ENCODE measurements at regions not wholly inside any gene's neighbourhood (a gene's known extent, or its start where the extent isn't known, plus 50 kb on each side); places are given as distances from the start of the nearest gene placed in this dataset.
"Not testable (repeated sequence)": the region's sequence is repeated elsewhere in the genome, so short reads cannot be mapped to it uniquely, and the experiment has no call there.

DNA sequence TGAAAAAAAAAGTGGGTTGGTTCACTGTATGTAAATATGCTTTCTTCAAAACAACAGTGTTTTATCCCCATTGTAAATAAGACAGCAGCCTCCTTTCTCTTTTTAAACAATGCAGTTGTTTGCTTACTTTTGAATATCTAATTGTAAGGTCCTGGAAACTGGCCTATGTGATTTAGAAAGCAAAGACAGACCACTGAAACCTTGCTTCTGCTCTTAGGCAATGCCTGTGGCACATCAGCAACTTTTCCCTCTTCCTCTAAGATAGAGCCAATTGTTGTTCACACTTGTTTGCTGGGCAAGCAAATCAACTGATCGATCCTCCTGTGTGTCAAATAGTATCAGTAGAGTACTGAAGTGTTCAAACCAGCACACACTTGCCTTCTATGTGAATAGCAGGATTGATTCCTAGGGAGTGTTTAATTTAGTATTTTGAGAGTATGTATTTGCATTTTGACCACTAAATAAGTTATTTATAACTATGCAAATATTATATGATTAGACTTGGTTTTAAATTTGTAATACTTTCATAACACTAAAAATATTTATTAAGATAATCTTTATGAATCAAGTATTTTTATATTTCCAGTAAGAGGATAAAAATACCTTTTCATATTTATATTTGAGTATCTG, 55.4 kb upstream of the GRPR start:
- no peak for DNase-seq (ENCODE audit: low read depth in 6 of 9, low spot score in 9 of 9)
- WGBS: 85% methylated on average over 1 of the region's 1 CpG
- Histone ChIP-seq H3K9me3 (ENCODE audit: control insufficient read depth in 2 of 2, insufficient read depth in 1 of 2, low read length in 1 of 2) (no peaks in the 10 kb centered on the region), H3K4me1 (ENCODE audit: control insufficient read depth in 2 of 2, insufficient read depth in 2 of 2, low read length in 2 of 2) (no peaks in the 10 kb centered on the region), H3K36me3 (ENCODE audit: control insufficient read depth in 2 of 2, insufficient read depth in 2 of 2, low read length in 1 of 2) (no peaks in the 10 kb centered on the region), H3K27ac (ENCODE audit: low read depth in 1 of 2, low read length in 1 of 2) (no peak overlapping the region), H3K4me3 (ENCODE audit: low read length in 2 of 2) (no peak overlapping the region), H3K27me3 (ENCODE audit: control insufficient read depth in 2 of 2, insufficient read depth in 1 of 2, low read length in 1 of 2) (no peaks in the 10 kb centered on the region)

- 95% methylated on average over 1 of the region's 1 CpG for WGBS
- H3K9me3 ChIP-seq (ENCODE audit: control insufficient read depth in 2 of 2, insufficient read depth in 1 of 2, low read length in 1 of 2): no peaks in the 10 kb centered on the region
These were observed 59.4 kb upstream of the GRPR start for GRCh38 chrX:16063921-16064320.

DNA sequence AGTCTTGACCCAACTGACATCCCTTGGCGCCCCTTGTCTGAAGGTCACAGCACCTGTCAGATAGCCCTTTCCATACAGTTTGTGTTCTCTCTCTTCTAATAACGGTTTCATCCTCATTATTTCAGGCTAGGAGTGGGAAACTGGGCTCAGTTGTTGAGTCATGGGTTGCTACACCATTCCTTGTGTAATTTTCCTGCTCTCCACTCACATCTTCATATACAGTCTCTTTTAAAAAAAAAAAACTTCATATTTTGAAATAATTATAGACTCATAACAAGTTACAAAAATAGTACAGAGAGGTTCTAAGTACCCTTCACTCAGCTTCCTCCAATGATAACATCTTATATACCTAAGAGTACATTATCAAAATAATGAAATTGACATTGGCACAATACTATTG, 60.2 kb upstream of the GRPR start:
- DNase-seq (ENCODE audit: low read depth in 6 of 9, low spot score in 9 of 9): no peak
- no peaks in the 10 kb centered on the region for H3K4me1 ChIP-seq (ENCODE audit: control insufficient read depth in 2 of 2, insufficient read depth in 2 of 2, low read length in 2 of 2)
- no peak overlapping the region for H3K27ac ChIP-seq (ENCODE audit: low read depth in 1 of 2, low read length in 1 of 2)
- no peaks in the 10 kb centered on the region for H3K36me3 ChIP-seq (ENCODE audit: control insufficient read depth in 2 of 2, insufficient read depth in 2 of 2, low read length in 1 of 2)
- H3K27me3 ChIP-seq (ENCODE audit: control insufficient read depth in 2 of 2, insufficient read depth in 1 of 2, low read length in 1 of 2): no peaks in the 10 kb centered on the region
- no peak overlapping the region for H3K4me3 ChIP-seq (ENCODE audit: low read length in 2 of 2)
- no peaks in the 10 kb centered on the region for H3K9me3 ChIP-seq (ENCODE audit: control insufficient read depth in 2 of 2, insufficient read depth in 1 of 2, low read length in 1 of 2)
- WGBS: 84% methylated on average over 2 of the region's 2 CpGs

More at GRCh38 chrX:16063921-16064320, 59.4 kb upstream of the GRPR start:
- Histone ChIP-seq H3K4me3 (ENCODE audit: low read length in 2 of 2) (no peak overlapping the region), H3K27ac (ENCODE audit: low read depth in 1 of 2, low read length in 1 of 2) (no peak overlapping the region), H3K27me3 (ENCODE audit: control insufficient read depth in 2 of 2, insufficient read depth in 1 of 2, low read length in 1 of 2) (no peaks in the 10 kb centered on the region), H3K4me1 (ENCODE audit: control insufficient read depth in 2 of 2, insufficient read depth in 2 of 2, low read length in 2 of 2) (no peaks in the 10 kb centered on the region), H3K36me3 (ENCODE audit: control insufficient read depth in 2 of 2, insufficient read depth in 2 of 2, low read length in 1 of 2) (no peaks in the 10 kb centered on the region)
- no peak for DNase-seq (ENCODE audit: low read depth in 6 of 9, low spot score in 9 of 9)

GRCh38 chrX:16061296-16061695, 62.1 kb upstream of the GRPR start:
- WGBS: 98% methylated on average over 3 of the region's 3 CpGs
- no peak overlapping the region for H3K4me3 ChIP-seq (ENCODE audit: low read length in 2 of 2)
- H3K27ac ChIP-seq (ENCODE audit: low read depth in 1 of 2, low read length in 1 of 2): no peak overlapping the region
- H3K9me3 ChIP-seq (ENCODE audit: control insufficient read depth in 2 of 2, insufficient read depth in 1 of 2, low read length in 1 of 2): no peaks in the 10 kb centered on the region
- H3K36me3 ChIP-seq (ENCODE audit: control insufficient read depth in 2 of 2, insufficient read depth in 2 of 2, low read length in 1 of 2): no peaks in the 10 kb centered on the region
- no peak for DNase-seq (ENCODE audit: low read depth in 6 of 9, low spot score in 9 of 9)
- H3K27me3 ChIP-seq (ENCODE audit: control insufficient read depth in 2 of 2, insufficient read depth in 1 of 2, low read length in 1 of 2): no peaks in the 10 kb centered on the region
- H3K4me1 ChIP-seq (ENCODE audit: control insufficient read depth in 2 of 2, insufficient read depth in 2 of 2, low read length in 2 of 2): no peaks in the 10 kb centered on the region

DNA sequence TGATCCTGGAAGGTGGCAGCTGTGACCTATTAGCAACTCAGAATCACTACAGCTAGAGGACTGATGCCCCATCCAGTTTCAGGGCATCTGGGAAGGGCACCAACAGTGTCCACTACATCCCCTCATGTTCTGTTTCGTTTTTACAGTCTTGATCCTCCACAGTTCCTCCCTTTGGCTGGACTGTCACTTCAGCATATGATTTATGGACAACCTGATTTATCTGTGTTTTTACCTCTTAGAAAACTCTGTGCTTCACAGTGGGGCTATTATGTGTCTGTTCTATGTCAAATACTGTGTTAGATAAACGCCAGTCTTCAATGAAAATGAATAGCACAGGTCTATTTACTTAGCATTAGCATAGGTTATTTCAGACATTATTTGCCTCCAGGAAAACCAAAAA, 63.1 kb upstream of the GRPR start:
- H3K9me3 ChIP-seq (ENCODE audit: control insufficient read depth in 2 of 2, insufficient read depth in 1 of 2, low read length in 1 of 2): no peaks in the 10 kb centered on the region
- 60% methylated on average over 2 of the region's 2 CpGs for WGBS
- H3K27ac ChIP-seq (ENCODE audit: low read depth in 1 of 2, low read length in 1 of 2): no peak overlapping the region
- no peaks in the 10 kb centered on the region for H3K4me1 ChIP-seq (ENCODE audit: control insufficient read depth in 2 of 2, insufficient read depth in 2 of 2, low read length in 2 of 2)
- DNase-seq (ENCODE audit: low read depth in 6 of 9, low spot score in 9 of 9): no peak
- no peaks in the 10 kb centered on the region for H3K27me3 ChIP-seq (ENCODE audit: control insufficient read depth in 2 of 2, insufficient read depth in 1 of 2, low read length in 1 of 2)
- no peaks in the 10 kb centered on the region for H3K36me3 ChIP-seq (ENCODE audit: control insufficient read depth in 2 of 2, insufficient read depth in 2 of 2, low read length in 1 of 2)
- H3K4me3 ChIP-seq (ENCODE audit: low read length in 2 of 2): no peak overlapping the region

- H3K4me3 ChIP-seq (ENCODE audit: low read length in 2 of 2); H3K27me3 ChIP-seq (ENCODE audit: control insufficient read depth in 2 of 2, insufficient read depth in 1 of 2, low read length in 1 of 2); H3K36me3 ChIP-seq (ENCODE audit: control insufficient read depth in 2 of 2, insufficient read depth in 2 of 2, low read length in 1 of 2); H3K4me1 ChIP-seq (ENCODE audit: control insufficient read depth in 2 of 2, insufficient read depth in 2 of 2, low read length in 2 of 2); DNase-seq (ENCODE audit: low read depth in 6 of 9, low spot score in 9 of 9); H3K27ac ChIP-seq (ENCODE audit: low read depth in 1 of 2, low read length in 1 of 2); H3K9me3 ChIP-seq (ENCODE audit: control insufficient read depth in 2 of 2, insufficient read depth in 1 of 2, low read length in 1 of 2): not testable (repeated sequence)
- 93% methylated on average over 9 of the region's 9 CpGs for WGBS
These were observed 74.2 kb upstream of the GRPR start for GRCh38 chrX:16049126-16049525.

DNA sequence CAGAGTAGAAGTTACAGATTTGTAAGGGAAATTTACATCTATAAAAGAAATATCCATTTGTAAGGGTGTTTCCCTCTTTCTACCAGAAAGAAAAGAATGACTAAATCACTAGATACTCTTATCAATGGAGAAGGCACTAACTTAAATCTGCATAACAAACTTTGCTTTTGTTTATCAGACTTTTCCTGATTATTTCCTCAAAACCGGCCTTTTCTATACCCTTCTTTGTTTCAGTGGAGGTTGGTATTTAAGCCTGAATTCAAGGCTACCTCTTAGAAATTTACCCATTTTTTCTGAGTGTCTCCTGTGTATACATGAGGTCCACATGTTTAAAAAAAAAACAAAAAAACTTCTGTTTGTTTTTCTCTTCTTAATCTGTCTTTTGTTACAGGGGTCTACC, 80.4 kb upstream of the GRPR start:
- 93% methylated on average over 1 of the region's 1 CpG for WGBS
- Histone ChIP-seq H3K9me3 (ENCODE audit: control insufficient read depth in 2 of 2, insufficient read depth in 1 of 2, low read length in 1 of 2) (no peaks in the 10 kb centered on the region), H3K4me3 (ENCODE audit: low read length in 2 of 2) (no peak overlapping the region), H3K27me3 (ENCODE audit: control insufficient read depth in 2 of 2, insufficient read depth in 1 of 2, low read length in 1 of 2) (no peaks in the 10 kb centered on the region), H3K36me3 (ENCODE audit: control insufficient read depth in 2 of 2, insufficient read depth in 2 of 2, low read length in 1 of 2) (no peaks in the 10 kb centered on the region), H3K27ac (ENCODE audit: low read depth in 1 of 2, low read length in 1 of 2) (no peak overlapping the region), H3K4me1 (ENCODE audit: control insufficient read depth in 2 of 2, insufficient read depth in 2 of 2, low read length in 2 of 2) (no peaks in the 10 kb centered on the region)
- no peak for DNase-seq (ENCODE audit: low read depth in 6 of 9, low spot score in 9 of 9)

DNA sequence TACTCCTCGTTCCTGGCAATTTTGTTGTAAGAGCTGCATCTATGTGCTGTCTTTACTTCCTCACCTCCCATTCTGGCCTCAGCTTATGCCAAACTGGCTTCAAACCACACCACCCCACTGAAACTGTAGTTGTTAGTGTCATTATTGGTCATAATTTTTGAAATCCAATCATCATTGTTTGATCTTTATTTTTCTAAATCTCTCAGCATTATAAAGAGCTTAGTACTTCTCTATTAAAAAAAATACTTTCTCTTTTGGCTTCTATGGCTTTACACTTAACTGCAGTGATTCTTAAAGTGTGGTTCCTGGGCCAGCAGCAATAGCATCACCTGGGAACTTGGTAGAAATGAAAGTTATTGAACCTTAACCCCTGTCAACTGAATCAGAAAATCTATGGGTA, 83.5 kb upstream of the GRPR start:
- Histone ChIP-seq H3K36me3 (ENCODE audit: control insufficient read depth in 2 of 2, insufficient read depth in 2 of 2, low read length in 1 of 2) (no peaks in the 10 kb centered on the region), H3K27ac (ENCODE audit: low read depth in 1 of 2, low read length in 1 of 2) (no peak overlapping the region), H3K9me3 (ENCODE audit: control insufficient read depth in 2 of 2, insufficient read depth in 1 of 2, low read length in 1 of 2) (no peaks in the 10 kb centered on the region), H3K27me3 (ENCODE audit: control insufficient read depth in 2 of 2, insufficient read depth in 1 of 2, low read length in 1 of 2) (no peaks in the 10 kb centered on the region), H3K4me3 (ENCODE audit: low read length in 2 of 2) (no peak overlapping the region), H3K4me1 (ENCODE audit: control insufficient read depth in 2 of 2, insufficient read depth in 2 of 2, low read length in 2 of 2) (no peaks in the 10 kb centered on the region)
- 88% methylated on average over 1 of the region's 1 CpG for WGBS
- no peak for DNase-seq (ENCODE audit: low read depth in 6 of 9, low spot score in 9 of 9)

DNA sequence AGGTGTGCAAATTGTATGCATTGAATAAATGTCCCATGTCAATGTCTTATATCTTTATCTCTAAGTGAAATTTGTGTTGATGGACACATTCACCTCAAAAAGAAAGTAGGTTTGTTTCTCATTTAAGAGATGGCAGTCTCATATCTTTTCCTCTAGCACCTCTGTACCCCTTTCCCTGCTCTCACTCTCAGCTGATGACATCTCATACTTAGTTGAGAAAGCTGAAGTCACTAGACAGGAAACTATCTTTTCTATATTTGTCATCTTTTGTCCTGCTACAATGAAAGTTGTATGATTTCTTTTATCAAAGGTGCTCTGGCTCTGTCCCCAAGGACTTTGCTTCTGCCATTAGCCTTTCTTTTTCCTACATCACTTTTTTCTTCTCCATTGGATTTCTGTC, 84.0 kb upstream of the GRPR start:
- no peak for DNase-seq (ENCODE audit: low read depth in 6 of 9, low spot score in 9 of 9)
- Histone ChIP-seq H3K4me1 (ENCODE audit: control insufficient read depth in 2 of 2, insufficient read depth in 2 of 2, low read length in 2 of 2) (no peaks in the 10 kb centered on the region), H3K36me3 (ENCODE audit: control insufficient read depth in 2 of 2, insufficient read depth in 2 of 2, low read length in 1 of 2) (no peaks in the 10 kb centered on the region), H3K4me3 (ENCODE audit: low read length in 2 of 2) (no peak overlapping the region), H3K9me3 (ENCODE audit: control insufficient read depth in 2 of 2, insufficient read depth in 1 of 2, low read length in 1 of 2) (no peaks in the 10 kb centered on the region), H3K27me3 (ENCODE audit: control insufficient read depth in 2 of 2, insufficient read depth in 1 of 2, low read length in 1 of 2) (no peaks in the 10 kb centered on the region), H3K27ac (ENCODE audit: low read depth in 1 of 2, low read length in 1 of 2) (no peak overlapping the region)

DNA sequence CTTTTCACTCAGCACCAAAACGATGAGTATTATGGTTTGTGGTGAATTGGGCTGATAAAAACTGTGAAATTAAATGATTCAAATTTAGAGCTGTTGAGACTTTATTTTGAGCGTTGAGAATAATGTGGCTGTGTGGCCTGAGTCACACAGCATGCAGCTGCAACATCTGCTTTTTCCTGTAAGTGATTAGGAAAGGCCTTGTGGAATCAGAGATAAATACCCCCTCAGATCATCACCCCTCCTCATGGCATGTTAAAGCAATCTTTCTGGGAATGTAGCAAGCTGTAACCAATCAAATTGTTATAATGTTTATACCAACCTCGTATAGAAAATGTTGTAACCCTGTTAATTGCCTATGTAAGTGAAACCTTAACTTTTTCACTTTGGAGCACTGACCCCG, 90.0 kb upstream of the GRPR start:
- no peaks in the 10 kb centered on the region for H3K4me1 ChIP-seq (ENCODE audit: control insufficient read depth in 2 of 2, insufficient read depth in 2 of 2, low read length in 2 of 2)
- 43% methylated on average over 4 of the region's 4 CpGs for WGBS
- H3K36me3 ChIP-seq (ENCODE audit: control insufficient read depth in 2 of 2, insufficient read depth in 2 of 2, low read length in 1 of 2): no peaks in the 10 kb centered on the region
- no peaks in the 10 kb centered on the region for H3K9me3 ChIP-seq (ENCODE audit: control insufficient read depth in 2 of 2, insufficient read depth in 1 of 2, low read length in 1 of 2)
- DNase-seq (ENCODE audit: low read depth in 6 of 9, low spot score in 9 of 9): no peak
- H3K27me3 ChIP-seq (ENCODE audit: control insufficient read depth in 2 of 2, insufficient read depth in 1 of 2, low read length in 1 of 2): no peaks in the 10 kb centered on the region
- no peak overlapping the region for H3K27ac ChIP-seq (ENCODE audit: low read depth in 1 of 2, low read length in 1 of 2)
- H3K4me3 ChIP-seq (ENCODE audit: low read length in 2 of 2): no peak overlapping the region
